Testis (tissue), 2 donors: ENCODE measurements at regions not wholly inside any gene's neighbourhood (a gene's known extent, or its start where the extent isn't known, plus 50 kb on each side); places are given as distances from the start of the nearest gene placed in this dataset.

Source experiments
- CTCF ChIP-seq, 3 experiments: fragments of 450-650 bp in 2 of 3; fragments of 200-600 bp in 1 of 3; sonication (generic) in 1 of 3; IDR thresholded peaks; one replicate each; pipeline ENCODE4 v1.5.1; 2016 to 2019; ENCODE audit warnings: antibody characterized with exemption in 3 of 3, mild to moderate bottlenecking in 2 of 3, moderate library complexity in 1 of 3
- POLR2A ChIP-seq: fragments of 450-650 bp; IDR thresholded peaks from one replicate; pipeline ENCODE4 v1.6.1; 2017; ENCODE audit warnings: antibody characterized with exemption, mild to moderate bottlenecking, moderate library complexity

GRCh38 chr7:19519443-19520021 lies 189.3 kb downstream of the POLR1F start:
- TF ChIP-seq CTCF (IDR thresholded peaks at IDR 0.05) (no peak), POLR2A (no peak)
